Progenitor cell of endocrine pancreas (in vitro differentiated cells): ENCODE measurements at regions not wholly inside any gene's neighbourhood (a gene's known extent, or its start where the extent isn't known, plus 50 kb on each side); places are given as distances from the start of the nearest gene placed in this dataset.

Experiments used
- DNase-seq: peaks from one replicate; pipeline ENCODE4 v3.0.0; 2021; ENCODE audit warnings: low spot score; ENCODE audit not compliant: unreplicated experiment
- H3K27ac Mint-ChIP-seq: 2 replicates; pipeline ENCODE4 v1.8.0; 2021; ENCODE audit warnings: mild to moderate bottlenecking, moderate library complexity, mixed read lengths
- H3K27me3 Mint-ChIP-seq: 2 replicates; pipeline ENCODE4 v1.8.0; 2021; ENCODE audit warnings: mixed read lengths
- H3K36me3 Mint-ChIP-seq: 2 replicates; pipeline ENCODE4 v1.8.0; 2022; ENCODE audit warnings: mixed read lengths; ENCODE audit not compliant: insufficient read depth
- H3K4me1 Mint-ChIP-seq: 2 replicates; pipeline ENCODE4 v1.8.0; 2021; ENCODE audit warnings: low read depth, mixed read lengths
- H3K4me3 Mint-ChIP-seq: 2 replicates; pipeline ENCODE4 v1.8.0; 2021; ENCODE audit warnings: low read depth, mild to moderate bottlenecking, moderate library complexity, mixed read lengths
- H3K9me3 Mint-ChIP-seq: 2 replicates; pipeline ENCODE4 v1.8.0; 2021; ENCODE audit warnings: low read depth, mixed read lengths
- TF ChIP-seq, protein P1 (sequence below): fragments of 200-600 bp; sonication (generic); IDR thresholded peaks from one replicate; pipeline ENCODE4 v1.5.0; 2021; ENCODE audit warnings: antibody characterized with exemption, mild to moderate bottlenecking; ENCODE audit not compliant: unreplicated experiment

DNA sequence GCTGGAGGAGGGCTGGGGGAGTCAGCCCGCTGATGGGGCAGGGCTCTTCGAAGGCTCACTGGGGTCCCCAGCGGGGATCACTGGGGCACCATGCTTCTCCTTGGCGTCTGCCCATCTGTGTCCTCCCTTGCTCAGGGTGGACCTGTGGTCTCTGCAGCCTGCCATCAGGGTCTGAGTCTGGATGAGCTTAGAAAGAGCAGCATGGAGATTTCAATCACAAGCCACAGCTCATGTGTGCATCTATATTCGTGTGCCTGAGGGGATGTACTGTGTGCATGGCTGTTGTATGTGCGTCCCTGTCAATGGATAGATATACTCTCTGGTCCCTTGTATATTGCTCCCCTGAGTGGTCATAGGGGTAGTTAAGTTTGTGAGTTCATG is 126.6 kb upstream of the SDK2 start:
- TF ChIP-seq, protein P1, sequence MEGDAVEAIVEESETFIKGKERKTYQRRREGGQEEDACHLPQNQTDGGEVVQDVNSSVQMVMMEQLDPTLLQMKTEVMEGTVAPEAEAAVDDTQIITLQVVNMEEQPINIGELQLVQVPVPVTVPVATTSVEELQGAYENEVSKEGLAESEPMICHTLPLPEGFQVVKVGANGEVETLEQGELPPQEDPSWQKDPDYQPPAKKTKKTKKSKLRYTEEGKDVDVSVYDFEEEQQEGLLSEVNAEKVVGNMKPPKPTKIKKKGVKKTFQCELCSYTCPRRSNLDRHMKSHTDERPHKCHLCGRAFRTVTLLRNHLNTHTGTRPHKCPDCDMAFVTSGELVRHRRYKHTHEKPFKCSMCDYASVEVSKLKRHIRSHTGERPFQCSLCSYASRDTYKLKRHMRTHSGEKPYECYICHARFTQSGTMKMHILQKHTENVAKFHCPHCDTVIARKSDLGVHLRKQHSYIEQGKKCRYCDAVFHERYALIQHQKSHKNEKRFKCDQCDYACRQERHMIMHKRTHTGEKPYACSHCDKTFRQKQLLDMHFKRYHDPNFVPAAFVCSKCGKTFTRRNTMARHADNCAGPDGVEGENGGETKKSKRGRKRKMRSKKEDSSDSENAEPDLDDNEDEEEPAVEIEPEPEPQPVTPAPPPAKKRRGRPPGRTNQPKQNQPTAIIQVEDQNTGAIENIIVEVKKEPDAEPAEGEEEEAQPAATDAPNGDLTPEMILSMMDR, result no peak
- Mint-ChIP-seq H3K27me3 (peaks cover 47% of the 10 kb centered on the region), H3K4me3 (no peak overlapping the region), H3K27ac (no peak overlapping the region), H3K4me1 (no peaks in the 10 kb centered on the region), H3K36me3 (no peaks in the 10 kb centered on the region), H3K9me3 (no peaks in the 10 kb centered on the region)
- DNase-seq, result no peak

DNA sequence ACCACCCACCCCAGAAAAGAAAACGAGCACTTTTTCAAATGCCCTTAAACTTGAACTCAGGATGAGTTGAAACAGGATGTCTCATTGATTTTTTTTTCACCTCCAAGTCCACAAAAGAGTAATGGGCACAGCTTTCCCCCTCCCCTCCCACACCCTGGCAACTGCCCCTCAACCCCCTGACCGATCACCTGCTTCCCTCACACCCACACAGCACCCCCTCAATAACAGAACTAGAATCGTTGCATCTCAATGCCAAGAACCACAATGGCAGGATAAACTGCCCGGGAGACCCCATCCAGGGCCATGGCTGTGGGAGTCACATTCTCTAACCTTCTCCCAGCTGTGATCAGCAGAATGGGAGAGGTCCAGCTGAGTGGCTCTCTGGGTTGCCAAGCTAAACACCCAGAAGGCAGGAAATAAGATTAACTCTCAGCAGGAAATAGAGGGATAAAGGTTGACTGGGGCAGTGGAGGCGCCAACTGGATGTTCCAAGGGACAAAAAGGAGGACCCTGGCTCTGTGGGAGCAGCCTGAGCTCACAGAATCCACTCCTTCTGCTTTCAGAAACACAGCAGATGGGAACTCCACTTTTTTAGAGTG is 128.0 kb upstream of the SDK2 start:
- DNase-seq, result no peak
- no peak overlapping the region for H3K27ac Mint-ChIP-seq
- H3K4me3 Mint-ChIP-seq, result no peak overlapping the region
- H3K36me3 Mint-ChIP-seq, result no peaks in the 10 kb centered on the region
- no peaks in the 10 kb centered on the region for H3K4me1 Mint-ChIP-seq
- TF ChIP-seq, protein P1, result no peak
- H3K27me3 Mint-ChIP-seq, result peaks cover 50% of the 10 kb centered on the region
- no peaks in the 10 kb centered on the region for H3K9me3 Mint-ChIP-seq

DNA sequence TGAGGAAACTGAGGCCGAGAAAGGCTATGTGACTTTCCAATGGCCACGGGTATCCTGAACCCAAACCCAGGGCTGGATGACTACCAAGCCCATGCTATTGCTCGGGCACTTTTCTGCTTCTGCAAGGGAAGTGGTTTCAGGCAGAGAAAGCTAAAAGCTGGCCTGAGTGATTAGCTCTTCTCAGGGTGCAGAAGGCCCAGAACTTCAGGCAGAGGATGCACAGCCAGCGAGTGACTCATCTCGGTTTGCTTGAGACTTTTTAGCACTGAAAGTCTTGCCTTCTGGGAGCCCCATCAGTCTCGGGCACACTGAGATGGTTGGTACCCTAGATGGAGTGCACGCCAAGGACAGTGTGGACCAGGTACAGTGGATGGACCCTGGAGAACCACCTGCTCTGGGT is 129.5 kb upstream of the SDK2 start:
- Mint-ChIP-seq H3K9me3 (no peaks in the 10 kb centered on the region), H3K27ac (no peak overlapping the region), H3K4me3 (no peak overlapping the region), H3K27me3 (peaks cover 43% of the 10 kb centered on the region), H3K4me1 (no peaks in the 10 kb centered on the region), H3K36me3 (no peaks in the 10 kb centered on the region)
- TF ChIP-seq, protein P1, result no peak
- no peak for DNase-seq

DNA sequence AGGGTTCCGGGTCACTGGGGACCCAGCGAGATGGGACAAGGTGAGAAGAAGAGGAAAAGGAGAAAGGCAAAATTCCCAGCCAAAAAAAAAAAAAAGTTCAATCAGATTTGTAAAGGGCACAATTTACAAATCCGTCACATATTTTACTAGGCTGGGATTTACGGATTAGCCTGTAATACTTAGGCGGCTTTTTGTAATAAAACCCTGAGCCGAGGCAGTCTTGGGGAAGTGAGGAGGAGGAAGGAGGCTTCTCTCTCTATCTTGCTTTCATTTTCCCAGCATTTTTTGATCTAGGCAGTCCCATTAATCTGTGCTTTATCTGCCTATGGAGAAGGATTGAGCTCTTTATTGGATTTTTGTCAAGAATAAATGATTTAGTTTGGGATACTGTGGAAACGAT is 130.6 kb upstream of the SDK2 start:
- H3K36me3 Mint-ChIP-seq, result no peaks in the 10 kb centered on the region
- DNase-seq, result no peak
- H3K4me3 Mint-ChIP-seq, result no peak overlapping the region
- peaks cover 3% of the 10 kb centered on the region for H3K9me3 Mint-ChIP-seq
- TF ChIP-seq, protein P1, result no peak
- H3K4me1 Mint-ChIP-seq, result no peaks in the 10 kb centered on the region
- peaks cover 37% of the 10 kb centered on the region for H3K27me3 Mint-ChIP-seq
- H3K27ac Mint-ChIP-seq, result no peak overlapping the region

DNA sequence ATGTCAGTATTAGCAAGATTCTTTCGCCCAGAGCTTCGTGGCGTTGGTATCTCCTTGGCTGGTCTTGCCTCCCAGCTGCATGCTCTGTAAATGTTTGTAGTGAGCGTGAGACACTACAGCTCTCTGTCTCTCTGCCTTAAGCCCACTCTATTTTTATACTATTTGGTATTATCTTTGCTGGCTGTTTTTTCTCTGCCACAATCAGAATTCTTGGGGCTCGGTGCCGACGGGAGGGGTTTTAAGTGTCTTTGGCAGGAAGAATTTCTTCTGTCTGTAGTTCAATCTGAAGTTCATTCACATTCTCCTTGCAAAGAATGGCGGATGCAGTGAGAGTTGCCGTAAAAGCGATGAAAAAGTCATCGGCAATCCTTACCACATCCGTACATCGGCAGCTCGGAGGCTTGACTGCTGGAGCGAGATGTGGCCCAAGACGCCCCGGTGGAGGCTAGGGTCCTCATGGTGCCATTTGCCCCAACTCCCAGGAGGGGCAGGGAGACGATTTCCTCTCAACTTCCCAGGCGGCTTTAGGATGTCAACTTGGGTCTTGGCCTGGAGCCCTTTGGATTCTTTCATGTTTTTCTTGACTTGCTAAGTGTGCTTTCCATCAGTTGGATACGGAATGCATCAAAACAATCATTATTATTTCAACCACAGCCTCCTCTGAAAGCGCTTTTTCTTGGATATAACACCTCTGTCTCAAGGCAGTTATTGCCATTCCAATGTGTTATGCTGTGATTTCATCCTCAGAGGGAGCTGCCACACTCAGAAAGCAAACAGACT is 132.3 kb upstream of the SDK2 start:
- H3K4me3 Mint-ChIP-seq, result no peak overlapping the region
- no peaks in the 10 kb centered on the region for H3K36me3 Mint-ChIP-seq

More for the DNA sequence above, 132.3 kb upstream of the SDK2 start:
- no peak for DNase-seq
- H3K27me3 Mint-ChIP-seq, result peaks cover 29% of the 10 kb centered on the region
- no peaks in the 10 kb centered on the region for H3K4me1 Mint-ChIP-seq
- TF ChIP-seq, protein P1, result no peak
- H3K9me3 Mint-ChIP-seq, result peaks cover 3% of the 10 kb centered on the region
- H3K27ac Mint-ChIP-seq, result no peak overlapping the region
